ENCODE measurements at regions not wholly inside any gene's neighbourhood (a gene's known extent, or its start where the extent isn't known, plus 50 kb on each side); places are given as distances from the start of the nearest gene placed in this dataset.

- no peak for TF ChIP-seq CTCF (conservative IDR thresholded peaks at IDR 0.05 in 1 of 2, IDR thresholded peaks at IDR 0.05 in 1 of 2; ENCODE audit: low read depth in 1 of 2, low read length in 2 of 2)
- TF ChIP-seq EZH2 (IDR thresholded peaks at IDR 0.05; ENCODE audit: low read length, missing control alignments) = no peak
These were observed 555.4 kb downstream of the KCTD12 start for GRCh38 chr13:76330761-76331160.

All from fibroblast of lung (primary cell).